Liver (tissue), 8 donors: ENCODE measurements at regions not wholly inside any gene's neighbourhood (a gene's known extent, or its start where the extent isn't known, plus 50 kb on each side); places are given as distances from the start of the nearest gene placed in this dataset.

Experiments used
- DNase-seq: peaks from one replicate; pipeline ENCODE4 v3.0.0-alpha.2; 2017; ENCODE audit warnings: low spot score
- H3K27ac ChIP-seq, 2 donors: one replicate each; pipeline ENCODE4 v1.7.0; 2013; ENCODE audit warnings: inconsistent platforms in 2 of 2, low read length in 2 of 2, control low read depth in 1 of 2, low read depth in 1 of 2, mild to moderate bottlenecking in 1 of 2
- H3K27me3 ChIP-seq, 4 donors: one replicate each; pipeline versions ENCODE4 v1.6.1 to v1.7.0; 2013; ENCODE audit warnings: low read length in 3 of 4, inconsistent platforms in 1 of 4, mild to moderate bottlenecking in 1 of 4, moderate library complexity in 1 of 4; ENCODE audit not compliant: control insufficient read depth in 4 of 4, insufficient read depth in 4 of 4
- H3K36me3 ChIP-seq, 4 donors: one replicate each; pipeline versions ENCODE4 v1.6.1 to v1.7.0; 2013; ENCODE audit warnings: low read length in 3 of 4, mild to moderate bottlenecking in 3 of 4, low read depth in 1 of 4, moderate library complexity in 1 of 4; ENCODE audit not compliant: control insufficient read depth in 4 of 4, insufficient read depth in 3 of 4
- H3K4me1 ChIP-seq, 4 donors: one replicate each; pipeline versions ENCODE4 v1.6.1 to v1.7.0; 2013; ENCODE audit warnings: low read length in 3 of 4, mild to moderate bottlenecking in 3 of 4, moderate library complexity in 1 of 4; ENCODE audit not compliant: control insufficient read depth in 4 of 4, insufficient read depth in 4 of 4
- H3K4me3 ChIP-seq, 3 donors: one replicate each; pipeline versions ENCODE4 v1.6.1 to v1.7.0; 2013; ENCODE audit warnings: low read length in 3 of 3, control low read depth in 1 of 3, low read depth in 1 of 3, mild to moderate bottlenecking in 1 of 3
- H3K9ac ChIP-seq, 2 donors: one replicate each; pipeline ENCODE4 v1.7.0; 2013; ENCODE audit warnings: low read length in 2 of 2, mild to moderate bottlenecking in 2 of 2, moderate library complexity in 2 of 2, control low read depth in 1 of 2, low read depth in 1 of 2
- H3K9me3 ChIP-seq, 4 donors: one replicate each; pipeline versions ENCODE4 v1.6.1 to v1.7.0; 2013; ENCODE audit warnings: low read length in 3 of 4; ENCODE audit not compliant: control insufficient read depth in 4 of 4
- CTCF ChIP-seq: fragments of 150-350 bp; IDR thresholded peaks from 2 replicates; pipeline ENCODE4 v1.5.1; 2017; ENCODE audit warnings: improper control_type of control experiment, low read depth, low read length; ENCODE audit not compliant: missing input control
- EGR1 ChIP-seq, 2 donors: IDR thresholded peaks; 2 replicates each; pipeline ENCODE4 v1.6.1; 2016 to 2018; ENCODE audit warnings: antibody characterized with exemption in 2 of 2, low read depth in 2 of 2
- FOXA1 ChIP-seq: IDR thresholded peaks from 2 replicates; pipeline ENCODE4 v1.6.1; 2016; ENCODE audit warnings: antibody characterized with exemption
- GABPA ChIP-seq, 2 donors: IDR thresholded peaks in 1 of 2; conservative IDR thresholded peaks in 1 of 2; 2 replicates each; pipeline ENCODE4 v1.6.1; 2016; ENCODE audit warnings: antibody characterized with exemption in 2 of 2, mild to moderate bottlenecking in 1 of 2, moderate library complexity in 1 of 2
- HNF4A ChIP-seq, 2 donors: conservative IDR thresholded peaks; 2 replicates each; pipeline ENCODE4 v1.6.1; 2016; ENCODE audit warnings: antibody characterized with exemption in 2 of 2, mild to moderate bottlenecking in 2 of 2
- HNF4G ChIP-seq: IDR thresholded peaks from 2 replicates; pipeline ENCODE4 v1.6.1; 2016; ENCODE audit warnings: antibody characterized with exemption
- JUND ChIP-seq, 2 donors: IDR thresholded peaks; 2 replicates each; pipeline ENCODE4 v1.6.1; 2016; ENCODE audit warnings: antibody characterized with exemption in 2 of 2
- NR2F2 ChIP-seq: IDR thresholded peaks from 2 replicates; pipeline ENCODE4 v1.6.1; 2016; ENCODE audit warnings: antibody characterized with exemption
- RAD21 ChIP-seq, 2 donors: IDR thresholded peaks; 2 replicates each; pipeline ENCODE4 v1.6.1; 2016; ENCODE audit warnings: antibody characterized with exemption in 2 of 2, mild to moderate bottlenecking in 2 of 2
- REST ChIP-seq: IDR thresholded peaks from 2 replicates; pipeline ENCODE4 v1.6.1; 2016; ENCODE audit warnings: antibody characterized with exemption, mild to moderate bottlenecking
- RXRA ChIP-seq, 2 donors: IDR thresholded peaks; 2 replicates each; pipeline ENCODE4 v1.6.1; 2017 to 2018; ENCODE audit warnings: antibody characterized with exemption in 2 of 2, mild to moderate bottlenecking in 1 of 2
- TAF1 ChIP-seq: conservative IDR thresholded peaks from 2 replicates; pipeline ENCODE4 v1.6.1; 2016; ENCODE audit warnings: antibody characterized with exemption, mild to moderate bottlenecking
- YY1 ChIP-seq: IDR thresholded peaks from 2 replicates; pipeline ENCODE4 v1.6.1; 2016; ENCODE audit warnings: antibody characterized with exemption, mild to moderate bottlenecking
- WGBS: extraction: QIAGEN DNeasy Blood & Tissue Kit; methylation state at CpG from one replicate; pipeline ENCODE4 v1.1.7; 2013; 5-methylcytosine and 5-hydroxymethylcytosine counted together
- TF ChIP-seq, protein P1 (sequence below): IDR thresholded peaks from 2 replicates; pipeline ENCODE4 v1.6.1; 2016; ENCODE audit warnings: antibody characterized with exemption
- TF ChIP-seq, protein P2 (sequence below): IDR thresholded peaks from 2 replicates; pipeline ENCODE4 v1.6.1; 2016; ENCODE audit warnings: antibody characterized with exemption
- donor health status: healthy.
- donor health status: healthy.
- donor health status: healthy.
- donor health status: healthy.
- donor health status: healthy.

- H3K27me3 ChIP-seq, result no peaks in the 10 kb centered on the region
- H3K9me3 ChIP-seq, result no peaks in the 10 kb centered on the region
- H3K9ac ChIP-seq, result no peak overlapping the region
- TF ChIP-seq HNF4G (no peak), REST (no peak), JUND (IDR thresholded peaks at IDR 0.05) (no peak), TAF1 (no peak), RAD21 (IDR thresholded peaks at IDR 0.05) (no peak), YY1 (no peak), CTCF (no peak), RXRA (IDR thresholded peaks at IDR 0.05) (no peak), EGR1 (IDR thresholded peaks at IDR 0.05; ENCODE audit: low read depth in 2 of 2) (no peak), GABPA (IDR thresholded peaks at IDR 0.05 in 1 of 2, conservative IDR thresholded peaks at IDR 0.05 in 1 of 2) (no peak)
- TF ChIP-seq, protein P1, sequence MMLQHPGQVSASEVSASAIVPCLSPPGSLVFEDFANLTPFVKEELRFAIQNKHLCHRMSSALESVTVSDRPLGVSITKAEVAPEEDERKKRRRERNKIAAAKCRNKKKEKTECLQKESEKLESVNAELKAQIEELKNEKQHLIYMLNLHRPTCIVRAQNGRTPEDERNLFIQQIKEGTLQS, result no peak
- no peaks in the 10 kb centered on the region for H3K4me1 ChIP-seq
- H3K27ac ChIP-seq, result no peak overlapping the region
- H3K4me3 ChIP-seq, result no peak overlapping the region
- no peak for DNase-seq
- no peaks in the 10 kb centered on the region for H3K36me3 ChIP-seq
Observed at GRCh38 chr14:83583201-83583600, 1946.7 kb upstream of the FLRT2 start.

GRCh38 chr14:83594874-83595273 is 1935.1 kb upstream of the FLRT2 start:
- TF ChIP-seq RXRA (IDR thresholded peaks at IDR 0.05) (no peak), EGR1 (IDR thresholded peaks at IDR 0.05; ENCODE audit: low read depth in 2 of 2) (no peak), YY1 (no peak), TAF1 (no peak), NR2F2 (no peak), FOXA1 (no peak), HNF4A (conservative IDR thresholded peaks at IDR 0.05) (no peak), HNF4G (no peak)
- TF ChIP-seq, protein P2, sequence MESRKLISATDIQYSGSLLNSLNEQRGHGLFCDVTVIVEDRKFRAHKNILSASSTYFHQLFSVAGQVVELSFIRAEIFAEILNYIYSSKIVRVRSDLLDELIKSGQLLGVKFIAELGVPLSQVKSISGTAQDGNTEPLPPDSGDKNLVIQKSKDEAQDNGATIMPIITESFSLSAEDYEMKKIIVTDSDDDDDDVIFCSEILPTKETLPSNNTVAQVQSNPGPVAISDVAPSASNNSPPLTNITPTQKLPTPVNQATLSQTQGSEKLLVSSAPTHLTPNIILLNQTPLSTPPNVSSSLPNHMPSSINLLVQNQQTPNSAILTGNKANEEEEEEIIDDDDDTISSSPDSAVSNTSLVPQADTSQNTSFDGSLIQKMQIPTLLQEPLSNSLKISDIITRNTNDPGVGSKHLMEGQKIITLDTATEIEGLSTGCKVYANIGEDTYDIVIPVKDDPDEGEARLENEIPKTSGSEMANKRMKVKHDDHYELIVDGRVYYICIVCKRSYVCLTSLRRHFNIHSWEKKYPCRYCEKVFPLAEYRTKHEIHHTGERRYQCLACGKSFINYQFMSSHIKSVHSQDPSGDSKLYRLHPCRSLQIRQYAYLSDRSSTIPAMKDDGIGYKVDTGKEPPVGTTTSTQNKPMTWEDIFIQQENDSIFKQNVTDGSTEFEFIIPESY, result no peak
- TF ChIP-seq, protein P1, result no peak
- WGBS, result 93% methylated on average over 13 of the region's 13 CpGs

More at GRCh38 chr14:83594874-83595273, 1935.1 kb upstream of the FLRT2 start:
- peaks cover 0 to 2% (median 0%) of the 10 kb centered on the region in 4 donors for H3K9me3 ChIP-seq
- H3K9ac ChIP-seq, result no peak overlapping the region
- H3K27me3 ChIP-seq, result no peaks in the 10 kb centered on the region
- H3K4me3 ChIP-seq, result no peak overlapping the region
- H3K27ac ChIP-seq, result no peak overlapping the region
- H3K36me3 ChIP-seq, result no peaks in the 10 kb centered on the region
- no peak for DNase-seq
- no peaks in the 10 kb centered on the region for H3K4me1 ChIP-seq
